GM12892 (cell line): ENCODE measurements at regions not wholly inside any gene's neighbourhood (a gene's known extent, or its start where the extent isn't known, plus 50 kb on each side); places are given as distances from the start of the nearest gene placed in this dataset.

ENCODE experiments used
- POLR2A ChIP-seq: IDR thresholded peaks from 2 replicates; pipeline ENCODE4 v1.6.1; 2011; ENCODE audit warnings: low read depth, low read length, control low read depth
- TAF1 ChIP-seq: IDR thresholded peaks from 2 replicates; pipeline ENCODE4 v1.6.1; 2011; ENCODE audit warnings: low read depth, mild to moderate bottlenecking, control low read depth, low read length, borderline replicate concordance

DNA sequence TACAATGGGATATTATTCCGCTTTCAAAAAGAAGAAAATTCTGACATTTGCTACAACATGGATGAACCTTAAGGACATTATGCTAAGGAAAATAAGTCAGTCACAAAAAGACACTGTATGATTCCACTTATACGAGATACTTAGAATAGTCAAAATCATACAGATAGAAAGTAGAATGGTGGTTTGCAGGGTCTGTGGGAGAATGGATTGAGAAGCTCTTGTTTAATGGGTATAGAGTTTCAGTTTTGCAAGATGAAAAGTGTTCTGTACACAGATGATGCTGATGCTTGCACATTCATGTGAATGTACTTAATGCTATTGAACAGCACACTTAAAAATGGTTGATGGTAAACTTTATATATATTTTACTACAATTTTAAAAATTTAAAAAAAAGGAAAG lies 2050.7 kb upstream of the WWC1 start:
- TF ChIP-seq POLR2A (no peak), TAF1 (no peak)
